TTC549 (cell line): ENCODE measurements at regions not wholly inside any gene's neighbourhood (a gene's known extent, or its start where the extent isn't known, plus 50 kb on each side); places are given as distances from the start of the nearest gene placed in this dataset.

Source experiments
- FAIRE-seq: peaks from 2 replicates; lab custom pipeline; 2012; peaks lifted over from hg19 to GRCh38; lab: Jason Lieb, UNC

GRCh38 chr10:58010073-58010702 lies 257.5 kb downstream of the IPMK start:
- no peak for FAIRE-seq

DNA sequence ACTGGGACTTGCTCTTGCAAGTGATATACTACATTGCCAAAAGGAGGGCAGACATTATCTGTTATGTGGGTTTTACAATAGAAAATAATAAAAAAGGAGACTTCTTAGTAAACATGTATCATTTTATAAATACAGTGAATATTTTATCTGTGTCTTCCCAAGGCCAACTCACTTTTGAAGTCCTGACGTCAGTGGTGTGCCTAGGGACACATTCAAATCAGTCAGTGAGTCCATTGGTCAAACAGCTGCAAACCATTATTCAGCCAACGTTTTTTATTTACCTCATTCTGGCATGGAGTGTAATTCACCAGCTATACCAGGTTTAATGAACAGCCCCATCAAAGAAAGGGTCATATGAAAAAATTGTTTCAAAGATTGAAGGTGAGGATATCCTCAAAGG lies 263.7 kb downstream of the IPMK start:
- FAIRE-seq = no peak

DNA sequence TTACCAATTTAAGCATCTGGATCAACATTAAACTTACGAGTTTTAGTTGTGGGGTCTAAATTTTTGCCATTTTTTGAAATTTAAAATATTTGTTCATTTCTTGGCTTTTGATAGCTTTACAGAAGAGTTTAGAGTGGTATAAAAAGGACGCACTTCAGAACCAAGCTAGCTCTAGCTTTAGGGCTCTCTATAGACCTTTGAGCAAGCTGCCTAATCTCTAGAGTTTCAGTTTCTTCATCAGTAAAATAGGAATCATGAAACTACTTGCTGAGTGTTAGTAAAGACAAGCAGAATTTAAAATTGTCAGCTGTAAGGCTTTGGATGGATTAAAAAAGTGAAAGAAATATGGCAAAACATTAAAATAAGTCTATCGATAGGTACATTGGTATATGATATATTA lies 266.5 kb downstream of the IPMK start:
- no peak for FAIRE-seq

GRCh38 chr10:57996536-57996935 lies 271.2 kb downstream of the IPMK start:
- FAIRE-seq = no peak

GRCh38 chr10:57993302-57993701 lies 274.4 kb downstream of the IPMK start:
- FAIRE-seq = no peak

- FAIRE-seq = no peak
Observed at GRCh38 chr10:57992321-57993077, 275.2 kb downstream of the IPMK start.

- FAIRE-seq = no peak
Observed at GRCh38 chr10:57988964-57989363, 278.7 kb downstream of the IPMK start.

GRCh38 chr10:57987055-57987721 lies 280.5 kb downstream of the IPMK start:
- no peak for FAIRE-seq

GRCh38 chr10:57986422-57986821 lies 281.3 kb downstream of the IPMK start:
- FAIRE-seq = no peak

DNA sequence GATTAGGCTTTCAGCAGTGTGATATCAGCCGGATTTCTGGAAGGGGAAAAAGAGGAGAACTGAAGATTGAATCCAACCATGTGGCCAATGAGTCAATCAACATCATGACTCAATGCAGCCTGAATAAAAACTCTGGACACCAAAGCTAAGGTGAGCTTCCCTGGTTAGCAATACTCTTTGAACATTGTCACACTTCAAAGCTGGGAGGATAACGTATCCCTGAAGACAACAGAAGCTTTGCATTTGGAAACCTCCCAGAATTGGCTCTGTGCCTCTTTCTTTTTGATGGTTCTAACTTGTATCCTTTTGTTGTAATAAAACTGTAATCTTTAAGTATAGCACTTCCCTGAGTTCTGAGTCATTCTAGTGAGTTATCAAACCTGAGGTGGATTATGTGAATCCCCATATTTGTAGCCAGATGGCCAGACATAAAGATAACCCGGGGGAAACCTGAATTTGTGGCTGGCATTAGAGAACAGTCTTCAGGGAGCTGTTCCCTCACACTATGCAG lies 284.4 kb downstream of the IPMK start:
- no peak for FAIRE-seq

- no peak for FAIRE-seq
Observed at GRCh38 chr10:57982091-57982490, 285.6 kb downstream of the IPMK start.

DNA sequence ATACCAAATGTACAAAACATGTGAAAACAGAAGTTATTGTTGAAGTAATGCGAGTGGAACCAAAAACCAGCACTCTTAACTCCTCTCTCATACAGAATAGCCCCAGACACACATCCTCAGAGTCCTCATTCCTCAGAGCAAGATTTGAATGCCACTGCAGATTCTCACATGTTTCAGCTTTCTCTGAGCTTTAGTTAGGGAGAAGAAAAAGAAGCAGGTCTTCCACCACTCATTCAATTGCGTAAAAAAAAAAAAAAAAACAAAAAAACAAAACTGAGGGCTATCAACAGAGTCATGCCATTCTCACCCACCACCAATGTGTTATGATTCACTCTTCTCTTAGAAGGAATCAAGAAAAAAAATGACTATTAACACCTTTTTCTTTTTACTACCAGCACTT lies 287.7 kb downstream of the IPMK start:
- no peak for FAIRE-seq

GRCh38 chr10:57979491-57979890 lies 288.2 kb downstream of the IPMK start:
- FAIRE-seq = no peak

DNA sequence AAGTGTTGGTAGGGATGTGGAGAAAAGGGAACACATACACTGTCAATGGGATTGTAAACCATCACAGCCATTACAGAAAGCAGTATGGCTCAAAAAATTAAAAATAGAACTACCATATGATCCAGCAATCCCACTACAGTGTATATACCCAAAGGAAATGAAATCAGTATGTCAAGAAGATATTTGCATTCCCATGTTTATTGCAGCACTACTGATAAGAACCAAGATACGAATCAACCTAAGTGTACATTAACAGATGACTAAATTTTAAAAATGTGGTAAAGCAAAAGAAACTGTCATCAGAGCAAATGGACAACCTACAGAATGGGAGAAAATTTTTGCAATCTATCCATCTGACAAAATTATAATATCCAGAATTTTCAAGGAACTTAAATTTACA lies 290.4 kb downstream of the IPMK start:
- FAIRE-seq = no peak

DNA sequence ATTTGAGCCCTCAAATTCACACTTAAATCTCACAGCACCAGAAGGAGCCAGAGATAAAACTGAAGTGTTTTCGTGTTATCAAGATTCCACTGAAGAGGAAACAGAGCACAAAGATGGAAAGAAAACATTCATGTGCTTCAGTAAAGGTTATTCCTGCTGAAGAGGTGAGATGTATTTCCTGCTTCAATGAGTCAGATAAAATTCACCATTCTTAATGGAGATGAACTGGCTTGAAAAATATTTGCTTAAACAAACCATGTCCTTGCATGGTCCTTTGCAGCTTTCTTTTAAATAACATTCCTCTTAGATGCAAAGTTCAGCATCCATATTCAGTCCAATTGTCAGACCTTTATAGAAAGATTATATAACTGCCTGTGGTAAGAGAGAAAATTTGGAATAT lies 294.2 kb downstream of the IPMK start:
- FAIRE-seq = no peak

DNA sequence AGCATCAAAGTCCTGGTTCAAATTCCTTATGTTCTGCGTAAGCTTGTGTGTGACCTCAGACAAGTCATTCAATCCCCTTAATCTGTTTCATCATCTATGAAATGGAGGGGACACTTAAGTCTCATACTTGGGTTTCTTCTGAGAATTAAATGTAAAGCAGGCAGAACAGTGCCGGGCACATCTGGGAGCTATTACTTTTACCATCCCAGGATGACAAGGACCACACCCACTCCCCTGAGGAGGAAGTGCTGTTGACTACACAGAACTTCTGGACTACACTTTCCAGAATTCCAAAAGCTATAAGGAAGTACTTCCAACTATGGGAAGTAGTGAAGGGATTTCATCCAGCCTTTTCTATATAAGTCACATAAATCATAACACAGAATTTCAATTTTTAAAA lies 294.9 kb downstream of the IPMK start:
- FAIRE-seq = no peak

- FAIRE-seq = no peak
Observed at GRCh38 chr10:57968328-57969016, 299.2 kb downstream of the IPMK start.

GRCh38 chr10:57964351-57964750 lies 303.3 kb downstream of the IPMK start:
- no peak for FAIRE-seq

DNA sequence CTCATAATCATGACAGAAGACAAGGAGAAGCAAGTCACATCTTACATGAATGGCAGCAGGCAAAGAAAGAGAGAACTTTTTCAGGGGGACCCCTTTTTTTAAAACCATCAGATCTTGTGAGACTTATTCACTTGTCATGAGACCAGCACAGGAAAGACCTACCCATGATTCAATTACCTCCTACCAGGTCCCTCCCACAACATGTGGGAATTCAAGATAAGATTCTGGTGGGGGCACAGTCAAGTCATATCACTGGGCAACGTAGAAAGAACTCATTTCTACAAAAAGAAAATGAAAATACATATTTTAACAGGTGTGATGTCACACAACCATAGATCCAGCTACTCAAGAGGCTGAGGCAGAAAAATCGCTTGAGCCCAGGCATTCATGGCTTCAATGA lies 304.1 kb downstream of the IPMK start:
- FAIRE-seq = no peak

- no peak for FAIRE-seq
Observed at GRCh38 chr10:57962839-57963238, 304.9 kb downstream of the IPMK start.

GRCh38 chr10:57961487-57961886 lies 306.2 kb downstream of the IPMK start:
- FAIRE-seq = no peak

- no peak for FAIRE-seq
Observed at GRCh38 chr10:57960406-57960805, 307.3 kb downstream of the IPMK start.
